Nephron (organoid): ENCODE measurements at regions not wholly inside any gene's neighbourhood (a gene's known extent, or its start where the extent isn't known, plus 50 kb on each side); places are given as distances from the start of the nearest gene placed in this dataset.
"Not testable (repeated sequence)": the region's sequence is repeated elsewhere in the genome, so short reads cannot be mapped to it uniquely, and the experiment has no call there.

Experiments used
- H3K27ac Mint-ChIP-seq, 3 experiments: 2 replicates each; pipeline ENCODE4 v1.8.0; 2020; ENCODE audit warnings: mixed read lengths in 3 of 3, mild to moderate bottlenecking in 2 of 3, moderate library complexity in 1 of 3
- H3K27me3 Mint-ChIP-seq: 2 replicates; pipeline ENCODE4 v1.8.0; 2021; ENCODE audit warnings: low read depth, mild to moderate bottlenecking, moderate library complexity, mixed read lengths
- H3K36me3 Mint-ChIP-seq: 2 replicates; pipeline ENCODE4 v1.8.0; 2020; ENCODE audit warnings: low read depth, mixed read lengths
- H3K4me1 Mint-ChIP-seq: 2 replicates; pipeline ENCODE4 v1.8.0; 2020; ENCODE audit warnings: mixed read lengths
- H3K4me3 Mint-ChIP-seq, 3 experiments: 2 replicates each; pipeline ENCODE4 v1.8.0; 2020; ENCODE audit warnings: mild to moderate bottlenecking in 3 of 3, mixed read lengths in 3 of 3, moderate library complexity in 2 of 3
- H3K9me3 Mint-ChIP-seq: 2 replicates; pipeline ENCODE4 v1.8.0; 2020; ENCODE audit warnings: mixed read lengths

DNA sequence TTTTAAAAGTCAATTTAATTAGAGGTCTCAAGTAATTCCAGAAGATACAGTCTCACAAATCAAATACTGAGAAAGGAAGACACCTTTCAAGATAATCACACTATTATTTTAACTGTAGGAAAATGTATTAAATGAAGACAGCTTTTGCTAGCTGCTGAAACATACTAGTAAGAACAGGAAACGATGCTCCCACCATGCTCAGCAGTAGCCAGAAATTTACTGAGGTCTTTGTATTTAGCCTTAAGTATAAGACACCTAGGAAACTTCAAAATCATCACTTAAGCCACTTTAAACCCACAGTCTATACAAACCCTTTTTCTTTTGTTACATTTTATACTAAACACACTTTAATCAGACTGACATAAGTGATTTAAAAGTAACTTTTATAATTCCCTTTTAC is 72.7 kb upstream of the NPIPB12 start:
- not testable (repeated sequence) for H3K4me1 Mint-ChIP-seq

GRCh38 chr16:29581764-29582163 is 75.6 kb upstream of the NPIPB12 start:
- peaks cover 12% of the 10 kb centered on the region for H3K36me3 Mint-ChIP-seq
- H3K4me1 Mint-ChIP-seq, H3K27me3 Mint-ChIP-seq, H3K4me3 Mint-ChIP-seq, H3K27ac Mint-ChIP-seq, H3K9me3 Mint-ChIP-seq: not testable (repeated sequence)

More for the DNA sequence above, 72.7 kb upstream of the NPIPB12 start:
- not testable (repeated sequence) for H3K4me3 Mint-ChIP-seq, H3K27ac Mint-ChIP-seq, H3K9me3 Mint-ChIP-seq, H3K27me3 Mint-ChIP-seq
- peaks cover 19% of the 10 kb centered on the region for H3K36me3 Mint-ChIP-seq

DNA sequence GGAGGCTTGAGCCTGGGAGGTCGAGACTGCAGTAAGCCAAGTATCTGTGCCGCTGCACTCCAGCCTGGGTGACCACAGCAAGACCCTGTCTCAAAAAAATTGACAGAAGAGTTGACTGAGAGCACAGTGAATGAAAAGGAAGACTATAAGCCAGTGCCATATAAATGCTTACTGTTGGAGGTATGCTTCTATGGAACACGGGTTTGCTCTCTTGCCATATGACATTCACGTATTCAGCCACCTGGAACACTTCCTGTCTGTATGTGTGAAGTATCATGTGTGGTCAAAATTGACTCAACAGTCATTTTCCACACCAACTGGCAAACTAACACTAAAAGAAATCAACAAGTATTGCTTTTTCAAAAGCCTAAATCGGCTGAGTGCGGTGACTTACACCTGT is 71.1 kb upstream of the SPN start:
- not testable (repeated sequence) for H3K27ac Mint-ChIP-seq, H3K27me3 Mint-ChIP-seq, H3K9me3 Mint-ChIP-seq, H3K36me3 Mint-ChIP-seq, H3K4me3 Mint-ChIP-seq, H3K4me1 Mint-ChIP-seq

DNA sequence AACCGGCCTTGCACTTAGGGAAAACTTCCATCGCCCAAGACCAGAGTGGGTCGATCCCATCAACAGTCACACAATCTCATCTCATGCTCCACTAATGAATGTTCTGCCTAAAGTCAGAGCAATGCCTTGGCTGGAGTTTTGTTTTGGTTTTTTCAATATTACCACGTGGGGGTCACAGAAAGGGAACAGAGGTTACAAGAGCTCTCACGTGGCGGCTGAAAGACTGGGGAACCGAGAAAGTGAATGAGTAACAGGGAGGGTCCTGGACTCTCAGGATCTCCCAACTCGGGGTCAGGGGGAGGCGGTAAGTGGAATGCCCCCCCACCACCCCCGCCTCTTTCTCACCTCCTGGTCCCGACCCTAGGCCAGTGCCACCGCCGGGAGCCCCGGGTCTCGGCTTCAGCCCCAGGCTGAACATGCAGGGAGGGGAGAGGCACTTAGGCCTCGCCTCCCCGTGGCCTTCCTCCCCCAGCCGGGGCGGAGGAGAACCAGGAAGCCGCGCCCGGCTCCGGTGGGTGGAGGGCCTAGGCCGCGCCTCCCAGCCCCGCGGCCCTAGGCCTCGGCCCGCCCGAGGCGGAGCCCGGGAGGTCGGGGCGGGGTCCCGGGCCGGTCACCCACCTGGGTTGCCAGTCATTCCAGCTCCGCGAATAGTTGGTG is 68.7 kb upstream of the SPN start:
- H3K4me1 Mint-ChIP-seq, H3K36me3 Mint-ChIP-seq, H3K9me3 Mint-ChIP-seq, H3K27me3 Mint-ChIP-seq: not testable (repeated sequence)
- Mint-ChIP-seq H3K27ac (peak overlapping the region; percentile 84 to 96 (median 95)), H3K4me3 (peak overlapping the region; percentile 90 to 99 (median 93))

GRCh38 chr16:29594926-29595838 is 67.9 kb upstream of the SPN start:
- not testable (repeated sequence) for H3K4me1 Mint-ChIP-seq, H3K9me3 Mint-ChIP-seq, H3K36me3 Mint-ChIP-seq, H3K27me3 Mint-ChIP-seq
- H3K4me3 Mint-ChIP-seq: peak overlapping the region; percentile 87 to 91 (median 91)
- peak overlapping the region; percentile 87 to 99 (median 95) for H3K27ac Mint-ChIP-seq

DNA sequence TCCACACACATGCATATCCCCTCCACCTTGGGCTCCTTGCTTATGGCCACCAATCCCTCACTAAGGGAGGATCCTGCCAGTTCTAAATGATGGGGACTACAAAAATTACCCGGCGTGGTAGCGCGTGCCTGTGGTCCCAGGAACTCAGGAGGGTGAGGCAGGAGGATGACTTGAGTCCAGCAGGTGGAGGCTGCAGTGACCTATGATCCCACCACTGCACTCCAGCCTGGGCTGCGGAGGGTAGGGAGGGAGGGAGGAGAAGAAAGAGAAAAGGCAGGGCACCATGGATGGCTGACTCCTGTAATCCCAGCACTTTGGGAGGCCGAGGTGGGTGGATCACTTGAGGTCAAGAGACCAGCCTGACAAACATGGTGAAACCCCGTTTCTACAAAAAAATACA is 66.0 kb upstream of the SPN start:
- H3K27me3 Mint-ChIP-seq, H3K9me3 Mint-ChIP-seq, H3K36me3 Mint-ChIP-seq: not testable (repeated sequence)
- H3K4me3 Mint-ChIP-seq: peak overlapping the region in 1 of 3 experiments; percentile 30
- H3K4me1 Mint-ChIP-seq: peaks cover 22% of the 10 kb centered on the region
- H3K27ac Mint-ChIP-seq: peak overlapping the region in 1 of 3 experiments; percentile 60

- H3K9me3 Mint-ChIP-seq, H3K27me3 Mint-ChIP-seq, H3K36me3 Mint-ChIP-seq: not testable (repeated sequence)
- peak overlapping the region in 2 of 3 experiments; percentile 51 to 62 for H3K27ac Mint-ChIP-seq
- H3K4me3 Mint-ChIP-seq: peak overlapping the region in 2 of 3 experiments; percentile 25 to 40
- H3K4me1 Mint-ChIP-seq: peaks cover 35% of the 10 kb centered on the region
These were observed 62.7 kb upstream of the SPN start for GRCh38 chr16:29600111-29601000.

GRCh38 chr16:29602247-29602625 is 60.8 kb upstream of the SPN start:
- H3K9me3 Mint-ChIP-seq, H3K27me3 Mint-ChIP-seq, H3K36me3 Mint-ChIP-seq: not testable (repeated sequence)
- H3K4me3 Mint-ChIP-seq: peak overlapping the region in 1 of 3 experiments; percentile 45
- peak overlapping the region; percentile 59 to 84 (median 60) for H3K27ac Mint-ChIP-seq
- peaks cover 45% of the 10 kb centered on the region for H3K4me1 Mint-ChIP-seq

DNA sequence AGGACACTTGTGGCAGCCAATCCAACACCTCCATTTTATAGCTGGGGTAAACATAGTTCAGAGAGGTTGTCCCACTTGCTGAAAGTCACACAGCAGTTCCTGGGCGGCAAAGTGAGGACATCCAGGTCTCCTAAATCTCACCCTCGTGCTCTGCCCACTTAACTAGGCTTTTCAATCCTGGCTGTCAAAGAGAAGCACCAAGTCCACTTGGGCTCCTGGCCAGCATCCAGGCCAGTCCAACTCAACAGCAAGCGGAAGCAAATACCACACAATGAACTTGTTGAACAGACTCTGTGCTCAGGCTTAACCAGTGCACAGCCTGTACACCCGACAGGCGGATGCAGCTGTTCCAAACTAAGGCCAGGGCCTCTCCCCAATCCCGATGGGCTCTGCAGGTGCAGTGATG is 60.4 kb upstream of the SPN start:
- Mint-ChIP-seq H3K4me1 (peaks cover 49% of the 10 kb centered on the region), H3K27ac (peak overlapping the region in 2 of 3 experiments; percentile 59 to 75), H3K4me3 (peak overlapping the region in 1 of 3 experiments; percentile 24)
- not testable (repeated sequence) for H3K9me3 Mint-ChIP-seq, H3K36me3 Mint-ChIP-seq, H3K27me3 Mint-ChIP-seq

GRCh38 chr16:29604631-29605549 is 58.2 kb upstream of the SPN start:
- Mint-ChIP-seq H3K4me3 (peak overlapping the region in 2 of 3 experiments; percentile 22 to 64), H3K27ac (peak overlapping the region; percentile 85 to 93 (median 88)), H3K4me1 (peaks cover 59% of the 10 kb centered on the region)
- not testable (repeated sequence) for H3K9me3 Mint-ChIP-seq, H3K36me3 Mint-ChIP-seq, H3K27me3 Mint-ChIP-seq

DNA sequence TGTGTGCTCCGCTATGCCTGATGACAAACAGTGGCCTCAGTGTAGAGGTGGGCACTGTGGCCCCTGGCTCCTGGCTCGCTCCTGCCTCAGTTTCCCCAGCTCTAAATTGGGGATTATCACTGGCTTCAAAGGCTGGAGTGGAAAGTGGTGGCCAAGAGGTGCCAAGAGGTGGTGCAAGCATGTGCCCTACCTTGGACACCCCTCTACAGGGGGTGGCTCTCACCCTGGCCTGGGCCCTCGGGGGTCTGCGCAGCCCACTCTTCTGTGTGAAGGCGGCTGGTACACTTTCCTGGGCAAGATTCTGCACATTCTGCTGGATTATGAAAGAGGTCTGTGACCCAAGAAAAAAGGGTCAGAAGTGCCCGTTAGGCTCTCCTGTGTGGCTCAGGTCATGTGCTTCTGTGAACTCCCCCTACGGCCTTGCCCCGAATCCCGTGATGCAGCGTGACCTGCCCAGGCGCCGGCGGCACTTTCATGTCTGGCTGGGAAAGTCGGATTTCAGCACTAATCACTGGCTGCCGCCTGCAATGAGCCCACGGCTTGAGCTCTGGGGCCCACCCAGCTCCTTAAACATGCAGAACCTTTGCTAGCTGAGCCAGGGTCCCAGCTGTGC is 57.3 kb upstream of the SPN start:
- not testable (repeated sequence) for H3K36me3 Mint-ChIP-seq, H3K27me3 Mint-ChIP-seq, H3K9me3 Mint-ChIP-seq, H3K4me3 Mint-ChIP-seq
- Mint-ChIP-seq H3K27ac (peak overlapping the region in 2 of 3 experiments; percentile 78 to 80), H3K4me1 (peaks cover 55% of the 10 kb centered on the region)

DNA sequence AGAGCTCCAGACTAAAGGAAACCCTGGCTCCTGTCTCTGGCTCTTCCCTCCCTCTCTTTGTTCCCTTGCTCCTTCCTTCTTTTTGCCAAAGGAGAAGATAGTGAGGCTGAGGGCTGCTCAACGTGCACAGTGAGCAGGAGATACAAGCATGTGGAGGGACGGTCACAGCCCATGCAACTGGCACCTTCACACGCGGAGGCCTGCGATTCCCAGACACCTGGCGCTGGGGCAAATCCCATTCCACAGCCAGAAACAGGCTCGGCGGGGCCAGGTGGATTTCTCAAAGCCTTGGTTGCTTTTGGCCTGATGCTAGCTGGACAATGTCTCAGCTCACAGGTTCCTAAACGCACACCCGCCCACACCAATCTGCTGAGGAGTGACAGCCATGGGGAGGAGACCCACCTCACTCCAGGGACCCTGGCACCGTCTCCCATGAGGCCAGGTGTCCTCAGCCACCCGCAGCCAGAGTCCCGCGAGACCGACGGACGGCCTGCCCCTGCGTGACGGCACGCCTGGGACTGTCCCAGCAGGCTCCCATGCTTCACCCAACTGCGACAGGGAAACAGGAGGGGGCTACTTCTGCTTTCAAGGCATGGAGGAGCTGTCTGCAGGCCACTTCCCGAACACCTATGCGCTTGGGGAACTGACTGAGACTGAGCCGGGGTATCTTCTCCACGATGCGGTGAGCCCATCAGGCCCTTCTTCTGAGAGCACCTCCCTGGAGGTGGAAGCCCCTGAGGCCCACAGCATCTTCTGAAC is 56.2 kb upstream of the SPN start:
- H3K27me3 Mint-ChIP-seq, H3K36me3 Mint-ChIP-seq, H3K9me3 Mint-ChIP-seq, H3K4me3 Mint-ChIP-seq: not testable (repeated sequence)
- H3K4me1 Mint-ChIP-seq: peaks cover 54% of the 10 kb centered on the region
- peak overlapping the region; percentile 92 to 95 (median 92) for H3K27ac Mint-ChIP-seq

DNA sequence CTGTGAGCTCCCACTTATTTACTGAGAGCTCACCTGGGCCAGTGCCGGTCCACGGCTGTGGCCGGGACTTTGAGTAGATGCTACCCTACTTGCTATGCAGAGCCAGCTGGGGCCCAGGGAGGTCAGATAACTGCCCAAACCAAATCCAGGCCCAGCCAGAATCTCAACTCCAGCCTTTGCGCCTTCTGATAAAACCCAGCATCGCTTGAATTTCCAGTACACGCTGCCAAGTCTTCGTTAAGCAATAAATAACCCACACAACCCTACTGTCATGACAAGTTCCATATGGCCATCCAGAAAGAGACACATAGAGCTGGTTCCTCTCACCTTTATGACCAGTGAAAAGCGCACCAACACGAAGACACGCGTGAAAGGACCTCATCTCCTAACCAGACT is 55.6 kb upstream of the SPN start:
- not testable (repeated sequence) for H3K36me3 Mint-ChIP-seq, H3K27me3 Mint-ChIP-seq, H3K9me3 Mint-ChIP-seq
- Mint-ChIP-seq H3K4me1 (peaks cover 49% of the 10 kb centered on the region), H3K27ac (peak overlapping the region; percentile 92 to 95 (median 92)), H3K4me3 (peak overlapping the region in 2 of 3 experiments; percentile 54 to 57)
